Thoracic aorta (tissue), 2 donors: ENCODE measurements at regions not wholly inside any gene's neighbourhood (a gene's known extent, or its start where the extent isn't known, plus 50 kb on each side); places are given as distances from the start of the nearest gene placed in this dataset.
"Not testable (repeated sequence)": the region's sequence is repeated elsewhere in the genome, so short reads cannot be mapped to it uniquely, and the experiment has no call there.

ENCODE experiments used
- ATAC-seq: fragments of 150-250 bp; one replicate; pipeline ENCODE4 v1.8.0; 2017; ENCODE audit warnings: low read depth; ENCODE audit not compliant: insufficient number of reproducible peaks, low FRiP score
- DNase-seq: peaks from one replicate; pipeline ENCODE4 v3.0.0-alpha.2; 2020; ENCODE audit warnings: low spot score
- H3K27ac ChIP-seq, 2 donors: fragments of 200-600 bp; sonication (generic); 1 replicate in 1 of 2; 2 replicates in 1 of 2; pipeline ENCODE4 v1.5.1; 2016; ENCODE audit warnings: mild to moderate bottlenecking in 2 of 2, moderate library complexity in 2 of 2
- H3K27me3 ChIP-seq: fragments of 200-600 bp; sonication (generic); replicated peaks from 2 replicates; pipeline ENCODE4 v1.6.0; 2016; ENCODE audit warnings: mild to moderate bottlenecking; ENCODE audit not compliant: insufficient read depth
- H3K36me3 ChIP-seq: fragments of 200-600 bp; sonication (generic); one replicate; pipeline ENCODE4 v1.5.1; 2016
- H3K4me1 ChIP-seq, 2 donors: fragments of 200-600 bp; sonication (generic); 1 replicate in 1 of 2; 2 replicates in 1 of 2; pipeline versions ENCODE4 v1.5.1 to v1.6.0; 2016; ENCODE audit warnings: low read depth in 2 of 2, mild to moderate bottlenecking in 1 of 2; ENCODE audit not compliant: control insufficient read depth in 1 of 2
- H3K4me3 ChIP-seq: fragments of 200-600 bp; sonication (generic); 2 replicates; pipeline ENCODE4 v1.5.1; 2016; ENCODE audit warnings: mild to moderate bottlenecking
- H3K9me3 ChIP-seq: fragments of 200-600 bp; sonication (generic); 2 replicates; pipeline ENCODE4 v1.5.1; 2016
- CTCF ChIP-seq: fragments of 200-600 bp; sonication (generic); IDR thresholded peaks from one replicate; pipeline ENCODE4 v1.5.1; 2019; ENCODE audit warnings: antibody characterized with exemption

DNA sequence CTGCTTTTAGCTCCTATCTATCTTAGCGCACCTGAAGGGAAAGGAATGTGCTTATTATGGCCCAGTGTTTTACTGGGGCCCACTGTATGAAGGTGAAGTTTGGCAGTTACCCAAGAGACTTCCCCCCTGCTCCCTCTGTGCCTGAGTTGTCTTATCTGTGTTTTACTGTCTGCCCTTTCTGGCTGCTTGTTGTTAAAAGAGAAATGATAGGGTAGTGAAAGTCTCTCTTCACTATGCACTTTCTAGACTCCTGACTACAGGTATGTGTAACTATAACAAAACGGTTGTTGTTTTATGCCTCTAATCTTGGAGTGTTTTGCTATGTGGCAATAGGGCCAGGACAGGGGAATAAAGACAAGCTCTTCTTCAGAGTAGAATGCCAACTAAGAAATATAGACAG lies 326.9 kb downstream of the KIF20B start:
- ATAC-seq = no peak
- H3K27me3 ChIP-seq = no peaks in the 10 kb centered on the region
- no peak for DNase-seq

GRCh38 chr10:90031776-90032175 lies 330.4 kb downstream of the KIF20B start:
- Histone ChIP-seq H3K9me3 (no peaks in the 10 kb centered on the region), H3K4me3 (no peak overlapping the region), H3K27me3 (no peaks in the 10 kb centered on the region), H3K36me3 (no peaks in the 10 kb centered on the region), H3K4me1 (peaks cover 0 to 4% of the 10 kb centered on the region in 2 donors), H3K27ac (no peak overlapping the region)
- ATAC-seq (no peak), DNase-seq (no peak)
- TF ChIP-seq CTCF = no peak

More for the DNA sequence above, 326.9 kb downstream of the KIF20B start:
- no peak for TF ChIP-seq CTCF
- Histone ChIP-seq H3K27ac (no peak overlapping the region), H3K4me1 (peaks cover 9 to 10% of the 10 kb centered on the region in 2 donors), H3K36me3 (no peaks in the 10 kb centered on the region), H3K4me3 (no peak overlapping the region), H3K9me3 (no peaks in the 10 kb centered on the region)

- Histone ChIP-seq H3K27me3 (no peaks in the 10 kb centered on the region), H3K9me3 (no peaks in the 10 kb centered on the region), H3K36me3 (no peaks in the 10 kb centered on the region), H3K4me3 (no peak overlapping the region), H3K27ac (no peak overlapping the region), H3K4me1 (peaks cover 0 to 5% of the 10 kb centered on the region in 2 donors)
- no peak for DNase-seq
- no peak for TF ChIP-seq CTCF
- no peak for ATAC-seq
Observed at GRCh38 chr10:90032519-90032918, 331.1 kb downstream of the KIF20B start.

DNA sequence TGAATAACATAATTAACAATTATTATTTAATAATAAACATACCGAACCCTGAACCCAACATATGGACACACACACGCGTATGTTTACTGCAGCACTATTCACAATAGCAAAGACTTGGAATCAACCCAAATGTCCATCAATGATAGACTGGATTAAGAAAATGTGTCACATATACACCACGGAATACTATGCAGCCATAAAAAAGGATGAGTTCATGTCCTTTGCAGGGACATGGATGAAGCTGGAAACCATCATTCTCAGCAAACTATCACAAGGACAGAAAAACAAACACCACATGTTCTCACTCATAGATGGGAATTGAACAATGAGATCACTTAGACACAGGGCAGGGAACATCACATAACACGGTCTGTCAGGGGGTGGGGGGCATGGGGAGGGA lies 333.5 kb downstream of the KIF20B start:
- not testable (repeated sequence) for H3K4me3 ChIP-seq, H3K27ac ChIP-seq, DNase-seq, H3K36me3 ChIP-seq, H3K9me3 ChIP-seq, ATAC-seq, H3K27me3 ChIP-seq
- H3K4me1 ChIP-seq = peaks cover 0 to 18% of the 10 kb centered on the region in 2 donors

GRCh38 chr10:90041585-90041984 lies 340.2 kb downstream of the KIF20B start:
- no peak for TF ChIP-seq CTCF
- Histone ChIP-seq H3K4me3 (no peak overlapping the region), H3K27ac (no peak overlapping the region), H3K36me3 (no peaks in the 10 kb centered on the region), H3K4me1 (peaks cover 0 to 16% of the 10 kb centered on the region in 2 donors), H3K9me3 (no peaks in the 10 kb centered on the region), H3K27me3 (no peaks in the 10 kb centered on the region)
- ATAC-seq (no peak), DNase-seq (no peak)

- Histone ChIP-seq H3K9me3 (no peaks in the 10 kb centered on the region), H3K27me3 (no peaks in the 10 kb centered on the region), H3K4me3 (no peak overlapping the region), H3K36me3 (no peaks in the 10 kb centered on the region), H3K27ac (no peak overlapping the region), H3K4me1 (peaks cover 0 to 13% of the 10 kb centered on the region in 2 donors)
- no peak for DNase-seq
- no peak for TF ChIP-seq CTCF
- ATAC-seq = no peak
Observed at GRCh38 chr10:90042075-90042474, 340.7 kb downstream of the KIF20B start.
